GM21529 (cell line): ENCODE measurements at regions not wholly inside any gene's neighbourhood (a gene's known extent, or its start where the extent isn't known, plus 50 kb on each side); places are given as distances from the start of the nearest gene placed in this dataset.
"Not testable (repeated sequence)": the region's sequence is repeated elsewhere in the genome, so short reads cannot be mapped to it uniquely, and the experiment has no call there.

ENCODE experiments used
- ATAC-seq: cut with Tn5 transposase; IDR thresholded peaks from one replicate; pipeline ENCODE4 v1.9.1; 2021; ENCODE audit not compliant: unreplicated experiment

- peak; percentile 99 for ATAC-seq
These were observed 232.3 kb downstream of the TLR4 start for GRCh38 chr9:117936185-117937130.

GRCh38 chr9:117938086-117938485, 233.9 kb downstream of the TLR4 start:
- no peak for ATAC-seq

GRCh38 chr9:117938896-117939295, 234.7 kb downstream of the TLR4 start:
- ATAC-seq: no peak

DNA sequence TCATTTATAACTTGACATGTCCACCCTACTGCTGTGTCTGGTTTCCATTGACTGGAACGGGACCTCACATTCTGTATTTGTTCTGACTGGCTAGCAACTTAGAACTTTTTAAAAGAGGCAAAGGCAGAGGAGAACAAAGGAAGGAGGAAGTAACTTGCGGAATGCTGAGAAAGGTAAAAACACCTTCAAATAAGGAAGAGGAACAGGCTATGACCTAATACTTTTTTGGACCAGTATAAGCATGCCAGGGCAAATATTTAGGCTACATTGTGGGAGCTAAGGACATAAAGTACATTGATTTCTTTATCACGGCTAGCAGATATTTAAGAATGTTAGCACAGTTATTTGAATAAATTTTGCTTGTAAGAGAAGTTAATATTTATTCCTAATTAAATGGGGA, 240.5 kb downstream of the TLR4 start:
- not testable (repeated sequence) for ATAC-seq

DNA sequence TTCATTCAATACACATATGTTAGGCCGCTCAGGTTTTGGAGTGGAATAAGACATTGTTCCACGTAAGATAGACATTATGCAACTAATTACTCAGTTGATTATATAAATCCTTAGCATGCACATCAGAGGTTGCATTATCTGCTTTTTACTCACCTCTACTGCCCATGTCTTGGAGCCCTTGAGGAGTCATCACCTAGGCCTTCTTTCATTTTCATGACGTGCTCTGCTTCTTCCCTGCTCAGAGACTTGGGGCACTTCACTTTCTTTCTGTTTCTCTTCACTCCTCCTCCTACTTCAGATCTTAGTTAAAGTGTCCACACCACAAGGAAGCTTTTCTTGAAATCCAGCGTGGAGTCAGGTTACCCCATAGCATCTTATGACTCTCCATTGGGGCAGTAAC, 241.1 kb downstream of the TLR4 start:
- ATAC-seq: no peak

GRCh38 chr9:117951127-117951526, 246.9 kb downstream of the TLR4 start:
- no peak for ATAC-seq

GRCh38 chr9:117952581-117952980, 248.4 kb downstream of the TLR4 start:
- no peak for ATAC-seq

DNA sequence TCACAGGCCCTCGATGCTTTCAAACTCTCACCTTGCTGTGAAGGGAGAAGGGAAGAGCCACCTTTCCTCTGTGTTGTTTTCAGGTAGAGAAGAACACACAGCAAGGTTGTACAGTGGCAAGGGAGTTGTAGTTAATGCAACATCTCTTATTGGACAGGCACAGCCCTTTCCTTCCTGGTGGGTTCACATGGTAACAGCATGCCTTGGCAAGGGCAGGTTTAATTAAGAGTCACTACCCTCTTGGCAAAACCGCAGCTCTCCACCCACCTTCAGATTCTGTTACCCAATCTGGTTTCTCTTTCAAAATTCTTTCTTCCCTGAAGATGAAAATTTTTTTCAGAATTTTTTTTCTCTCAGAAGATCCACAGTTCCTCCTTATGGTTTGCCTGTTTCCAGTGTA, 253.1 kb downstream of the TLR4 start:
- no peak for ATAC-seq

DNA sequence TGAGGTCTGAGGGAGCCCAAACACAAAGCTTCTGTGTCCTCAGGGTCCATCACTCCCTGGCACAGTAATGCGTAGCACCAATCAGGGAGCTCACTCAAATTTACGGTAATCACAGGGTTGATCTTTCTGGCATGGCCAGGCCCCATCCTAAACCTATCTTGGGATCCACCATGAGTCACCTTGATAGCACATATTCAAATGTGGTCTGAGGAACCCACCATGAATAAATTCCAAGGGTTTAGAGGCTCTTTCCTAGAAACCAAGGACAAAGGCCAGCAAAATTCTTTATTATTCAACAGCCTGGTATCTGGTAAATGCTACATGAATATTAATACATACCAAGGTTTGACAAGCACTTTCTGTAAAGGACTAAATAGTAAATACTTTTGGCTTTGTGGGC, 254.5 kb downstream of the TLR4 start:
- no peak for ATAC-seq

DNA sequence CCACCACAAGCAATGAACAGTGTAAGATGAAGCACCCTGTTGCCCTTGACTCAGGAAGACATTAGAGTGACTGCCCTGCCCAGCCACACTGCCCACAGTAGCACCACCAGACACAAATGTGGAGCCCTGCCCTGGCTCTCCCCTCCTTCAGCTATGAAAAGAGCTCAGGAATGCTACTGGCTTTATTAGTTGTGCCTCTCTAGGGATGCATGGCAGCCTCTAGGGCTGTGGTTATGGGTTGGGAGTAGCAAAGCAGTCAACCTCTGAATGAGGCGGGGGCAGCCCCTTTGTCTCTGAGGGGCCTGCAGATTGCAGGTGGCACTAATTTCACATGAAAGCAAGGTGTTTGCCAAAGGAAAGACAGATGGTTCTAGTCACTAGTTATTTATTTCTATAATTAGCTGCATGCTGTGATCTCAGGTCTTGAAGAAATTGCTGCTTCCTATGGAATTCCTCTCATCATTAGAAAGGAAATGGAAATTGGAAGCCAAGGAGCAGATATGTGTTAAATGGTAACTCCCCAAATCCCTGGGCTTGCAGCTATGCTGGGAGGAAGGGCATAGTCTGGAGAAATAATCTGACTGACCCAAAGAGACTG, 259.4 kb downstream of the TLR4 start:
- ATAC-seq: no peak

DNA sequence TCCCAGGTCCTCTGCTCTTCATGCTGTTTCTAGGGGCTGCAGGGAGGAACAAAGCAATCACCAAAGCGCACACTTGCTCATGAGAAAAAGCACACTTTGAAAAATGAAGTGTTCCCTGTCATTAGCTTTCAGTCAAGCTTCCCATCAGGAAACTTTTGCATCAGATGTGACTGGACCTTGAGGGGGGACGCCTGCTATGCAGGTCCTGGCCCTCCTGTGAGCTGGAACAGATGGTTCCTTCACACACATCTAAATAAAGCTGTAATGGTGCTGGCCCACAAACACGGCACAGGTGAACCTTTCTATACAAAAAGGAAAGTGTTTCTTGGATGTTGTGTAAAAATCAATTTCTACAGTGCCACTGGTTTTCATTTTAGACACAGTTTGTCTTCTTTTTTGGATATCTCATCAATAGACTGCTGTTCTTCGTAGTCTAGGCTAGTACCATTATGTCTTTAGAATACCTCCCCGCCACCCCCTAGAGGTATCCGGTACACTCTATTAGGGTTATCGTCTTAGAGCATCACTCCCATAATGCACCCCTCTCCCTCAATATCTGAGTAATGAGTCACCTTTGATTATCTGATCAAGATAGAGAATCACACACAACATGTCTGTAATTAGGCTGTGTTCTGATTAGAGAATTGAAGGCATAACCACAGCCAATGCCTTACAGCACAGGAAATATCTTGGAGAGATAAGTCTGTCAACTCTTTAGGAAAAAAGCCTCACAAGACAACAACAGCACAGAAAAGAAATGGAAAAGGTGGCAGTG, 266.3 kb downstream of the TLR4 start:
- no peak for ATAC-seq

GRCh38 chr9:117974108-117974507, 269.9 kb downstream of the TLR4 start:
- ATAC-seq: no peak

- ATAC-seq: no peak
These were observed 275.7 kb downstream of the TLR4 start for GRCh38 chr9:117979914-117980313.

DNA sequence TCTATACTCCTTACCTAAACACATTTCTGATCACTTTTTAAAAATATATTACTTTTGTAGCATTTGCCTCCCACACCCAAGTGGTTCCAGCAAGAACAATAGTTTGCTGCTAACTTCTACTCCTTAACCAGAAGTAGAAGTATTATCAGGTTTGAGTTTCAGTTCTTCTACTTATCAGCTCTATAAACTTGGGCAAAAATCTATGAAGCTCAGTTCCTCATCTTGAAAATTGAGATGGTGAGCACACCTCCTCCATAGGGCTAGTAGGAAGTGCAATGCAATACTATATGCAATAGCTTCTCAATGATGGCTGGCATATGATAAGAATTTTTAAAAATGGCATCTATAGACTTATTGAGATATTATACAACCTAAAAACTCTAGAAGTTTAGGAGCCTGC, 283.7 kb downstream of the TLR4 start:
- ATAC-seq: no peak

DNA sequence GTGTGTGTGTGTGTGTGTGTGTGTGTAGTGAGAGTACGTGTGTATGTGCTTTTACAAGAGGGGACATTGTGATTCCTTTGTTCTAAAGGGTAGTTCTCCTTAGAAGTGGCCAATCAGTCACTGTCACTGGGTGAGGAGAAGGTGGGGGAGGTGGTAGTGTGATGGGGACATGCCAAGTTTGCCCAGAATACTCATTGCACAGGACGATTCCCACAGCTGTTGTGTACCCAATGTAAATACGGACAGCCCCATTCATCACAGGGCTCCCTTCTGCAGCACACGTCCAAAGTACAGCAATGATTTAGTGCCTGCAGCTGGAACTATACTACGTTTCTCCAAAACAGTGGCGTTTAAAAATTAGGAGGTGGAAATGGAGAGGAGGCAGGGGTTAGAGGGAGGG, 287.8 kb downstream of the TLR4 start:
- ATAC-seq: no peak

- ATAC-seq: no peak
These were observed 296.4 kb downstream of the TLR4 start for GRCh38 chr9:118000581-118000980.

- ATAC-seq: no peak
These were observed 299.0 kb downstream of the TLR4 start for GRCh38 chr9:118003240-118003639.

GRCh38 chr9:118008246-118008645, 304.0 kb downstream of the TLR4 start:
- no peak for ATAC-seq

DNA sequence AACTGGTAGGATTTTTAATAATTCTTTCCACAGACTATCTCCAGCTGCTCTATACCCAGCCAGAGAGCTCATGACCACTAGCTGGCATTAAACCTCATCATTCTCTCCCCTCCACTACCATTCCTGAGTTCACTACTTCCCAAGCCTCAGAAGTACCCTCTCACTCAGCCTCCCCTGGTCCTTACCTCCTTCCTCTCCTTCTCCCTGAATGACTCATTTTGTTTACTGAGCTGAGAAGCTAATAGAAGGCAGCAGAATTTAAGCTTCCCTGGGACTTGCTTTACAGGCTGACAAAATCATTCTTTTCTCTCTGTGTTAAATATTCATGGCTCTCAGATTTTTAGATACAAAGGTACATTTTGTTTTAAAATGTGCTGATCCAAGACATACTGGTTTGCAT, 305.4 kb downstream of the TLR4 start:
- no peak for ATAC-seq

- no peak for ATAC-seq
These were observed 313.5 kb downstream of the TLR4 start for GRCh38 chr9:118017607-118018122.

- ATAC-seq: no peak
These were observed 319.4 kb downstream of the TLR4 start for GRCh38 chr9:118023644-118024043.
